GM19240 (cell line): ENCODE measurements at regions not wholly inside any gene's neighbourhood (a gene's known extent, or its start where the extent isn't known, plus 50 kb on each side); places are given as distances from the start of the nearest gene placed in this dataset.

Source experiments
- DNase-seq: peaks from one replicate; pipeline ENCODE4 v3.0.0; 2011; ENCODE audit warnings: low spot score; ENCODE audit not compliant: insufficient read length

DNA sequence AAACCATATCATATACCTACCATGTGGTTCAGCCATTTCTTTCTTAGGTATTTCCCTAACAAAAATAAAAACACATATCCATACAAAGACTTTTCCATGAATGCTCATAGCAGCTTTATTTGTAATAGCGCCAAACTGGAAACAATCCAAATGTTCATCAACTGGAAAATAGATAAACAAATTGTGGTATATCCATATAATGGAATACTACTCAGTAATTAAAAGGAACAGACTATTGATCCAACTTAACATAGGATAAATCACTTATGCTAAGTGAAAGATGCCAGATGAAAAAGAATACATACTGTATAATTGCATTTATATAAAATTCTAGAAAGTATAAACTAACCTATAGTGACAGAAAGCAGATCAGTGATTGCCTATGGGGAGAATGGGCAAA is 323.3 kb downstream of the BUD13 start:
- DNase-seq, result no peak

DNA sequence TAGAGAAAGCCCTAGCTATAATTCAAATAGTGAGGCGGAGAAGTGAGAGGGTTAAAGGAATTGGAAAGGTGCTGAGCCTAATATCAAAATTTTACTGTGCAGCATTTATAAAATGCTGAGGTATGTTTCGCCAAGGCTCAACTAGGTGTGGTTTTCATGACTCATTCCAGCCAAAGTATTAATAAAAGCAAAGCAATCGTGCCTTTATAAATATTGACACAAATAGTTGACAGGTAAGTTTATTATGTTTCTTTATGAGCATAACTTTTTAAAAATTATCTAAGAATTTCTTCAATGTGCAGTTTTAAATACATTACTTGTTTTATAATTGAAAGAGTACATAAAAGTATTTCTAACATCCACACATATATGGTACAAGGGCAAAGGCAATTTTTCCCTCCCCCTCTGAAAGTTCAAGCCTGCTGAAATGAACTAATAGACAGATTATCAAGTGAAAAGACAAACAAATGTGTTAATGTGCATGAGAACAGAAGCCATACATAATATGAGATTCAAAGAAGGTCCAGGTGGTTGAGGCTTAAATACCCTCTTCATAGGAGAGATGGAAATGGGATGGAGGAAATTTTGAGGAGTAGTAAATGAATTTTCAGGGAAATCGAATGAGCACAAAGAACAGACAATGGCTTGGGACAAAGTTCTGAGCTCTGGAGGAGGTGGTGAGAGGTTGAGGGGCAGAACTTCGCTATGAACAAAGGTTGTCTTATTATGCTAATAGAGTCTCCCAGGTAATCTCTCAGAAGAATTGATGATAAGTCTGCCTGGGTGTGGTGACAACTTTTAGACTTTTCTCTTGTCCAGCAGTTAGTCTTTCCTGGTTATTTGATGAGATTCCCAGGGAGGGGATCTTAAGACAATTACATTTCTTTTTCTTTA is 326.5 kb downstream of the BUD13 start:
- DNase-seq, result no peak

GRCh38 chr11:116445108-116446047 is 327.4 kb downstream of the BUD13 start:
- no peak for DNase-seq

DNA sequence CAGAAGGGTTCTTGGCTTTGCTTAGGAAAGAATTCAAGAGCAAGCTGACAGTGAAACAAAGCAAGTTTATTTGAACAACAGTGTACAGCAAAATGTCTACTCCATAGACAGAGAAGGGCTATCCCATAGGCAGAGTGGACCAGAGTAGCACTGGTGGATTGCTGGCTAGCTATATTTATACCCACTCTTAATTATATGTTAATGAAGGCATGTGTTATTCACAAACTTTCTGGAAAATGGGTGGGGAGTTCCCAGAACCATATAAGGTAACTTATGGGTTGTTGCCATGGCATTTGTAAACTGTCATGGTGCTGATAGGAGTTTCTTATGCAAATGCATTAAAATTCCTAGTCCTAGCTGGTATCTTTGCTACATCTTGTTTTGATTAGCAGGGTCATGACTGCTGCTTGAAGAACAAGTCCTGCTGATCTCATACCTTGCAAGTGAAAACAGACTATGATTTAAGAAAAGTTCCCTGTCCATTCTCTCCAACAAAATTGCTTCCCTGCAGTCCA is 330.5 kb downstream of the BUD13 start:
- no peak for DNase-seq

DNA sequence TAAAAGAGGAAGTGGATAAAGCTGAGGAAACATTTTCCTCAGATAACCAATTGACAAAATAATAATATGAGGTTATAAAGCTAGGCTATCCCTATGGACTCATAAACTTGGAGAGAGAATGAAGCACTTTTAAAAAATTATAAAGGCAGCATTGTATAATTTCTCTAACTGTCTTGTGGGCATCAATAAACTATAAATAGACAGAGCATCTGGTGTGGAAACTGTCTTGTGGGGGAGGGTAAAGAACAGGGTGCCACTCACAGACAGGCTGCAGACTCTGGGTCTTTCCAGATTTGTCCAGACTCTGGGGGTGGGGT is 333.5 kb downstream of the BUD13 start:
- DNase-seq, result no peak

GRCh38 chr11:116438651-116439360 is 334.0 kb downstream of the BUD13 start:
- no peak for DNase-seq

GRCh38 chr11:116434986-116435385 is 337.8 kb downstream of the BUD13 start:
- DNase-seq, result no peak

- no peak for DNase-seq
Observed at GRCh38 chr11:116432301-116432700, 340.5 kb downstream of the BUD13 start.

DNA sequence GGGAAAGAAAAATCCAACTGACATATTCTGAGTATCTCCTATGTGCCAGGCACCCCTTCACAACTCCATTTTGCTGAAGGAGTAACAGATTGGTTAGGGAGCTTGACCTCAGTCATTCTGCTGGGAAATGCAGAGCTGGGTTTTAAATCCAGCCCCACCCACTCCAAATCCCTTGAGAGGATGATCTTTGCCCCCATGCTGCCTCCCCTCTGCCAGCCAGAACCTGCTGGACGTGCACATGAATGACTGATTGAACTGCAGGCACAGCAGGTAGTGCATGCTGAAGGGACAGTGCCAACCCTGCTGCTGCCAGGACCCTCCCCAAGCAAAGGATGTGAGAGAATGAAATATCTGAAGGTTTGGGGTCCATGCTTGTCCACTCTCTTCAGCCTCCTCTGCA is 340.9 kb downstream of the BUD13 start:
- DNase-seq, result no peak

DNA sequence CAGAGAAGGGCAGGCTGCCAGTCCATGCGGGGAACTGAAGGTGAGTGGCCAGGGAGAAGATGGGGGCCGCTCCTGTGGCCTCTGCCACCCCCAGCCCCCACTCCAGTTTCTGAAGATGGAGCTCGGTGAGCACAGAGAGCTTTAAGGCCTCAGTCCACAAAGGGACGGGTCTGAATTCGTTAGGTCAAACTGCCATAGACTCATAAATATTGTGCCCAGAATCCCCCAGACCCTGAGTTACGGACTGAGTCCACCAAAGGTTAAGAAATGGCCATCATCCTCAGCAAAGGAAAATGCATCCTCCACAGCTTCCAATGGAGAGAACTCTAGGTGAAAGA is 344.2 kb downstream of the BUD13 start:
- no peak for DNase-seq

DNA sequence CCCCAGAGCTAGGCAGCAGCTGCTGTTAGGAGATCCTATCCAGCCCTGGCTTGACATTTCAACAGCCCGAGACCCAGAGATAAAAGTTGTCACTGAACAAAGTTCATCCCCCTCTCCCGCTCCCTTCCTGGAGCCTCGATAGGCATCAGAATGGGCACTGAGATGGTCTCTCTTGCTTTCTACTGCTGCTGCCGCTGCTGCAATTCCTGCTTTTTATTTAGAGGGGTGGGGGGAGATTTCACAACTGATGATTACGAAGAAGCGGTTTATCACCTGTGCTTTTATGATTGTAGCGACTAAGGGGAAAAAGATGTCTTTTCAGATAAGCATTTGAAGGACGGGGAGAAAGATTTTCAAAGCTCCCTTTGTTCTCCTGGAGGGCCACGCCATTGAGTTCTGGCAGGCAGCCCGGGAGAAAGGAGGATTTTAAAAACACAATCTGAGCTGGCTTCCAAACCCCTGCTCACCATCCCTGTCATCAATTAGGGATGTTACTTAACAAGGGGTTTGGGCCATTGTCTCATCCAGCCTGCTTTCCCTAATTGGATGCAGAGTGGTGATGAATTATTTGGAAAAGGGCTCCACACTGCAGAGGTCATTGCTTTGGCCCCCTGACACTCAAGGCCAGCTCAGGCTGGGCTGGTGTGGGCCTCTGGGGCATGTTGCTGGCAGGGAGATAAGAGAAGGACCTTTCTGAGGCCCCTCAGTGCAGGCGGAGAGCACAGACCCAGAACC is 344.7 kb downstream of the BUD13 start:
- DNase-seq, result no peak

DNA sequence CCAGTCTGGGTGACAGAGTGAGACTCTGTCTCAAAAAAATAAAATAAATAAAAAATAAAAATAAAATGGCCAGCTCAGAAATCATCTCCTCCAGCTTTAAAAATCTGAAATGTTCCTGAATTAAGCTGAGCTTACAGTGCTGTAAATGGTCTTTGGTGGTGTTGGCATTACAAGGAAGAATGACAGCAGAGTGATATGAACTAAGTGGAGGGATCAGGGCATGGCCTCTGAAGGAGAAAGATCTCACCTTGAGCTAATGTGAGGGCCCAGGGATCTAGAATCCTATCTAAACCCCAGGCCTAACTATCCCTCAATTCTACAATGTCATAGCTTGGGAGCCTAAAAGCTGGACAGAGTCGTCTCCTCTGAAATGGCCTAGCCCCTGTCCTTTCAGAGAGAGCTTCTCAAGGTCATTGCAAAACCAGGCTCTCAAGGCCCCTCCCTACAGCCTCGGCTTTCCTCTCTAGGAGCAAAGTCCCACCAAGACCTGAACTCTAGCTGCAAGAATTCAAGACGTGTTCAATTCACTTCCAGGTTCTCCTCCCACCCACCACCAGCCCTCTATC is 345.4 kb downstream of the BUD13 start:
- no peak for DNase-seq

DNA sequence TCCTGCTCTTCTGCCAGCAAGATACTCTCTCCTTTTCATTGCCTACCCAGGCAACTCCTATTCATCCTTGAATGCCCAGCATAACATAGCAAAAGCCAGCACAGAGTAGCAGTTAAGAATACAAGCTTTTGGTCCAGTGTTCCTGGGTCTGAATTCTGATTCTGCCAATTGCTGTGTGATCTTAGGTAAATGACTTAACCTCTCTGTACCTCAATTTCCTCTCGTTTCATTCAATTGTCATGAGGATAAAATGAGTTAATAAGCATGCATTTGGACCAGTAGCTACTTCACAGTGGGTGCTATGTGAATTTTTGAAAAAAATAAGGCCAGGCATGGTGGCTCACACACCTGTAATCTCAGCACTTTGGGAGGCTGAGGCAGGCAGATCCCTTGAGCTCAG is 346.0 kb downstream of the BUD13 start:
- no peak for DNase-seq

- no peak for DNase-seq
Observed at GRCh38 chr11:116424615-116425261, 348.0 kb downstream of the BUD13 start.

DNA sequence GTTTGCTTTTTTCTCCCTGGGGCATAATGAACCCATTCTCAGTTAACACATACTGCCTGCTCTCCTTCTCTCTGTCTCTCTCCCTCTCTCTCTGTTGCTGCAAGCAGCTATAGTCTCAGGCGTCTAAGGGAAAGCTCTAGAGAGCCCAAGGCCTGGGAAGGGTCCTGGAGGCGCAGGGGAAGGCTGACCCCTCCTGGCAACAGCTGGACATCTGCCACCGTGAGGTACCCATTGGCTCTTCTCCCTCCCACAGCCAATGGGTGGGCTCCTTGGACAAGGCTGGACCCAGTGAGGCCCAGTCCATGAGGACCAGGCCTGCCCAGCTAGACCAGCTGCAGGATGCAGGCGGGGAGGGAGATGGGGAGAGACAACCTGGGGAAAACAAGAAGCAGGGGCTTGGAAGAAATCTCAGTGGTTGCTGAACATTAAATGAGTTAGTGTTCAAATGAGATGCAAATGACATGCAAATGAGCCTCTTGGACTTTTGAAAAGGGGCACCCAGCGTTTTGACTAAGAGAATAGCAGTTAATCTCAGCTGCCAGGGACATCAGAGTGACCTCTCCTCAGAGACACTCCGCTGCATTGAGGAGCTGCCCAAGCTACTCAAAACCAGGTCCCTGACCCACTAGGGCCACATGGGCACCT is 349.7 kb downstream of the BUD13 start:
- no peak for DNase-seq

- DNase-seq, result no peak
Observed at GRCh38 chr11:116422556-116422955, 350.2 kb downstream of the BUD13 start.

- no peak for DNase-seq
Observed at GRCh38 chr11:116421529-116422185, 351.1 kb downstream of the BUD13 start.

GRCh38 chr11:116420770-116421528 is 351.8 kb downstream of the BUD13 start:
- no peak for DNase-seq
